ENCODE measurements at regions not wholly inside any gene's neighbourhood (a gene's known extent, or its start where the extent isn't known, plus 50 kb on each side); places are given as distances from the start of the nearest gene placed in this dataset.

GRCh38 chr3:103609472-103609871 is 1174.7 kb downstream of the ZPLD1 start:
- H3K79me2 ChIP-seq (replicated peaks; ENCODE audit: insufficient read depth, low read length), result no peaks in the 10 kb centered on the region
- H3K4me3 ChIP-seq (ENCODE audit: low read length), result no peak overlapping the region
- TF ChIP-seq EP300 (conservative IDR thresholded peaks at IDR 0.05; ENCODE audit: poor library complexity, severe bottlenecking) (no peak), MXI1 (conservative IDR thresholded peaks at IDR 0.05; ENCODE audit: poor library complexity, severe bottlenecking) (no peak), SMC3 (conservative IDR thresholded peaks at IDR 0.05; ENCODE audit: poor library complexity) (no peak), REST (IDR thresholded peaks at IDR 0.05; ENCODE audit: borderline replicate concordance) (no peak), CTCF (IDR thresholded peaks at IDR 0.05; ENCODE audit: poor library complexity, severe bottlenecking) (no peak), TAF1 (IDR thresholded peaks at IDR 0.05; ENCODE audit: low read depth) (no peak), EZH2 (IDR thresholded peaks at IDR 0.05; ENCODE audit: borderline replicate concordance, insufficient read depth, low read length, poor library complexity, severe bottlenecking) (no peak), RAD21 (conservative IDR thresholded peaks at IDR 0.05) (no peak), POLR2AphosphoS5 (IDR thresholded peaks at IDR 0.05) (no peak)
- H3K4me2 ChIP-seq (ENCODE audit: low read length), result no peak overlapping the region
- no peak overlapping the region for H2AFZ ChIP-seq (ENCODE audit: low read depth, low read length)
- H3K27ac ChIP-seq (ENCODE audit: low read length), result no peak overlapping the region
- H4K20me1 ChIP-seq (ENCODE audit: insufficient read depth), result no peaks in the 10 kb centered on the region
- H3K27me3 ChIP-seq (ENCODE audit: insufficient read depth, low read depth, low read length), result no peaks in the 10 kb centered on the region
- H3K9ac ChIP-seq (ENCODE audit: low read length), result no peak overlapping the region
- H3K36me3 ChIP-seq (ENCODE audit: insufficient read depth, low read length), result no peaks in the 10 kb centered on the region
- H3F3A ChIP-seq (ENCODE audit: insufficient read depth, low read length, poor library complexity, severe bottlenecking), result no peaks in the 10 kb centered on the region
- no peaks in the 10 kb centered on the region for H3K9me2 ChIP-seq (ENCODE audit: insufficient read depth, low read length)
- H3K9me3 ChIP-seq (ENCODE audit: low read length), result no peaks in the 10 kb centered on the region

GRCh38 chr3:103613397-103614156 is 1178.8 kb downstream of the ZPLD1 start:
- Histone ChIP-seq H3K27ac (ENCODE audit: low read length) (peak overlapping the region; percentile 82), H3F3A (ENCODE audit: insufficient read depth, low read length, poor library complexity, severe bottlenecking) (no peaks in the 10 kb centered on the region), H3K36me3 (ENCODE audit: insufficient read depth, low read length) (no peaks in the 10 kb centered on the region), H3K9me2 (ENCODE audit: insufficient read depth, low read length) (no peaks in the 10 kb centered on the region), H3K9ac (ENCODE audit: low read length) (peak overlapping the region; percentile 17), H3K79me2 (replicated peaks; ENCODE audit: insufficient read depth, low read length) (no peaks in the 10 kb centered on the region), H4K20me1 (ENCODE audit: insufficient read depth) (no peaks in the 10 kb centered on the region), H3K27me3 (ENCODE audit: insufficient read depth, low read depth, low read length) (no peaks in the 10 kb centered on the region), H3K4me2 (ENCODE audit: low read length) (peak overlapping the region; percentile 15), H2AFZ (ENCODE audit: low read depth, low read length) (no peak overlapping the region), H3K9me3 (ENCODE audit: low read length) (no peaks in the 10 kb centered on the region), H3K4me3 (ENCODE audit: low read length) (no peak overlapping the region)
- TF ChIP-seq REST (IDR thresholded peaks at IDR 0.05; ENCODE audit: borderline replicate concordance) (peak; percentile 93), EZH2 (IDR thresholded peaks at IDR 0.05; ENCODE audit: borderline replicate concordance, insufficient read depth, low read length, poor library complexity, severe bottlenecking) (no peak), MXI1 (conservative IDR thresholded peaks at IDR 0.05; ENCODE audit: poor library complexity, severe bottlenecking) (no peak), CTCF (IDR thresholded peaks at IDR 0.05; ENCODE audit: poor library complexity, severe bottlenecking) (no peak), EP300 (conservative IDR thresholded peaks at IDR 0.05; ENCODE audit: poor library complexity, severe bottlenecking) (peak; percentile 93), POLR2AphosphoS5 (IDR thresholded peaks at IDR 0.05) (peak; percentile 76), RAD21 (conservative IDR thresholded peaks at IDR 0.05) (no peak), SMC3 (conservative IDR thresholded peaks at IDR 0.05; ENCODE audit: poor library complexity) (no peak), TAF1 (IDR thresholded peaks at IDR 0.05; ENCODE audit: low read depth) (no peak)
